ENCODE measurements at regions not wholly inside any gene's neighbourhood (a gene's known extent, or its start where the extent isn't known, plus 50 kb on each side); places are given as distances from the start of the nearest gene placed in this dataset.

- Mint-ChIP-seq H3K27ac (no peak overlapping the region), H3K36me3 (ENCODE audit: low read depth) (no peaks in the 10 kb centered on the region), H3K27me3 (ENCODE audit: insufficient read depth, low read depth, poor library complexity) (peaks cover 1% of the 10 kb centered on the region), H3K4me3 (no peak overlapping the region), H3K4me1 (peaks cover 13% of the 10 kb centered on the region), H3K9me3 (no peaks in the 10 kb centered on the region)
- H3K79me2 ChIP-seq (replicated peaks; ENCODE audit: insufficient read depth), result no peaks in the 10 kb centered on the region
- no peaks in the 10 kb centered on the region for H3K4me1 ChIP-seq (ENCODE audit: insufficient read depth)
- H3K4me3 ChIP-seq, result no peak overlapping the region
- no peak overlapping the region for H3K4me2 ChIP-seq
- H3K27me3 ChIP-seq (ENCODE audit: insufficient read depth), result no peaks in the 10 kb centered on the region
- no peak for TF ChIP-seq ZNF114 (CRISPR knock-in tag; IDR thresholded peaks at IDR 0.05)
- TF ChIP-seq CREB1 (CRISPR knock-in tag; IDR thresholded peaks at IDR 0.05; ENCODE audit: low read depth), result no peak
- no peak for TF ChIP-seq ZNF331 (CRISPR knock-in tag; IDR thresholded peaks at IDR 0.05; ENCODE audit: low read depth)
- TF ChIP-seq ETS1 (IDR thresholded peaks at IDR 0.05), result no peak
- TF ChIP-seq ZNF462 (CRISPR knock-in tag; IDR thresholded peaks at IDR 0.05), result no peak
- TF ChIP-seq EZH2 (IDR thresholded peaks at IDR 0.05; ENCODE audit: low read depth, unreplicated experiment), result no peak
- H4K20me1 ChIP-seq (replicated peaks; ENCODE audit: insufficient read depth), result no peaks in the 10 kb centered on the region
- ATAC-seq (no peak), DNase-seq (ENCODE audit: low spot score) (no peak)
- no peak overlapping the region for H3K27ac ChIP-seq (ENCODE audit: low read depth)
- no peak overlapping the region for H2AFZ ChIP-seq
- no peaks in the 10 kb centered on the region for H3K36me3 ChIP-seq (ENCODE audit: insufficient read depth)
- H3K9me2 ChIP-seq (ENCODE audit: insufficient read depth), result no peaks in the 10 kb centered on the region
- no peaks in the 10 kb centered on the region for H3F3A ChIP-seq (replicated peaks; ENCODE audit: low read depth)
Measured at GRCh38 chr3:117126460-117126859, 416.9 kb downstream of the TUSC7 start.

Measured in GM23338 (cell line).